Keratinocyte (primary cell): ENCODE measurements at regions not wholly inside any gene's neighbourhood (a gene's known extent, or its start where the extent isn't known, plus 50 kb on each side); places are given as distances from the start of the nearest gene placed in this dataset.

Experiments
- DNase-seq: peaks from one replicate; pipeline ENCODE4 v3.0.0-alpha.2; 2011; ENCODE audit warnings: low read depth, missing footprints, low spot score
- FAIRE-seq: peaks from 2 replicates; lab custom pipeline; 2011; peaks lifted over from hg19 to GRCh38; lab: Jason Lieb, UNC
- H2AFZ ChIP-seq: 2 replicates; pipeline ENCODE4 v1.6.0; 2012; ENCODE audit warnings: low read length, control low read depth, inconsistent platforms; ENCODE audit not compliant: control insufficient read depth
- H3K27ac ChIP-seq: 2 replicates; pipeline ENCODE4 v1.5.1; 2011; ENCODE audit warnings: low read length; ENCODE audit not compliant: control insufficient read depth, insufficient read depth
- H3K27me3 ChIP-seq: 3 replicates; pipeline ENCODE4 v1.6.0; 2011; ENCODE audit warnings: low read length; ENCODE audit not compliant: control insufficient read depth, insufficient read depth; ENCODE audit errors: extremely low read depth
- H3K36me3 ChIP-seq, 2 experiments: 2 replicates in 1 of 2; 3 replicates in 1 of 2; pipeline ENCODE4 v1.5.1; 2011; ENCODE audit warnings: low read length in 2 of 2, mild to moderate bottlenecking in 1 of 2; ENCODE audit not compliant: control insufficient read depth in 2 of 2, insufficient read depth in 2 of 2; ENCODE audit errors: extremely low read depth in 1 of 2
- H3K4me1 ChIP-seq: 3 replicates; pipeline ENCODE4 v1.5.1; 2011; ENCODE audit warnings: low read length; ENCODE audit not compliant: control insufficient read depth, insufficient read depth; ENCODE audit errors: extremely low read depth
- H3K4me2 ChIP-seq: 3 replicates; pipeline ENCODE4 v1.6.0; 2011; ENCODE audit warnings: low read depth, low read length; ENCODE audit not compliant: control insufficient read depth, insufficient read depth; ENCODE audit errors: extremely low read depth
- H3K4me3 ChIP-seq, 3 experiments: fragments of 200-600 bp in 1 of 3; sonication (generic) in 1 of 3; 2 replicates in 2 of 3; 3 replicates in 1 of 3; pipeline ENCODE4 v1.5.1; 2011 to 2016; ENCODE audit warnings: low read length in 3 of 3, mild to moderate bottlenecking in 3 of 3, control low read depth in 2 of 3, inconsistent platforms in 1 of 3, low read depth in 1 of 3, mixed read lengths in 1 of 3, mixed run types in 1 of 3, moderate library complexity in 1 of 3; ENCODE audit not compliant: control insufficient read depth in 2 of 3, insufficient read depth in 2 of 3; ENCODE audit errors: extremely low read depth in 1 of 3
- H3K79me2 ChIP-seq: 2 replicates; pipeline ENCODE4 v1.6.0; 2012; ENCODE audit warnings: low read length; ENCODE audit not compliant: control insufficient read depth, insufficient read depth
- H3K9ac ChIP-seq: 3 replicates; pipeline ENCODE4 v1.6.0; 2011; ENCODE audit warnings: low read length; ENCODE audit not compliant: control insufficient read depth, insufficient read depth; ENCODE audit errors: extremely low read depth
- H3K9me1 ChIP-seq: 3 replicates; pipeline ENCODE4 v1.6.0; 2011; ENCODE audit warnings: low read length; ENCODE audit not compliant: control insufficient read depth, insufficient read depth; ENCODE audit errors: extremely low read depth
- H3K9me3 ChIP-seq: 2 replicates; pipeline ENCODE4 v1.5.1; 2012; ENCODE audit warnings: low read depth, low read length; ENCODE audit not compliant: control insufficient read depth
- H4K20me1 ChIP-seq: 3 replicates; pipeline ENCODE4 v1.6.0; 2011; ENCODE audit warnings: low read length; ENCODE audit not compliant: control insufficient read depth, insufficient read depth; ENCODE audit errors: extremely low read depth
- EZH2 ChIP-seq: IDR thresholded peaks from one replicate; pipeline ENCODE4 v1.6.1; 2012; ENCODE audit warnings: inconsistent platforms, mild to moderate bottlenecking, low read length, moderate library complexity
- dilution Hi-C: fragments of 300-500 bp; cut with MboI; formaldehyde crosslinking; loops from one replicate; pipeline ENCODE4 v1.7.0; 2020; ENCODE audit warnings: low sequenced_read_pairs; ENCODE audit not compliant: extremely low pct_ligation_motif_present
- TF ChIP-seq, protein P1 (sequence below), 3 experiments: IDR thresholded peaks in 1 of 3; conservative IDR thresholded peaks in 1 of 3; optimal IDR thresholded peaks in 1 of 3; 2 replicates in 2 of 3; 3 replicates in 1 of 3; pipeline versions ENCODE3 to v1.5.1; 2011; ENCODE audit warnings: low read length in 3 of 3, mild to moderate bottlenecking in 3 of 3, moderate library complexity in 2 of 3, control low read depth in 1 of 3, inconsistent platforms in 1 of 3; ENCODE audit not compliant: insufficient read depth in 2 of 3; ENCODE audit errors: extremely low read depth in 1 of 3

DNA sequence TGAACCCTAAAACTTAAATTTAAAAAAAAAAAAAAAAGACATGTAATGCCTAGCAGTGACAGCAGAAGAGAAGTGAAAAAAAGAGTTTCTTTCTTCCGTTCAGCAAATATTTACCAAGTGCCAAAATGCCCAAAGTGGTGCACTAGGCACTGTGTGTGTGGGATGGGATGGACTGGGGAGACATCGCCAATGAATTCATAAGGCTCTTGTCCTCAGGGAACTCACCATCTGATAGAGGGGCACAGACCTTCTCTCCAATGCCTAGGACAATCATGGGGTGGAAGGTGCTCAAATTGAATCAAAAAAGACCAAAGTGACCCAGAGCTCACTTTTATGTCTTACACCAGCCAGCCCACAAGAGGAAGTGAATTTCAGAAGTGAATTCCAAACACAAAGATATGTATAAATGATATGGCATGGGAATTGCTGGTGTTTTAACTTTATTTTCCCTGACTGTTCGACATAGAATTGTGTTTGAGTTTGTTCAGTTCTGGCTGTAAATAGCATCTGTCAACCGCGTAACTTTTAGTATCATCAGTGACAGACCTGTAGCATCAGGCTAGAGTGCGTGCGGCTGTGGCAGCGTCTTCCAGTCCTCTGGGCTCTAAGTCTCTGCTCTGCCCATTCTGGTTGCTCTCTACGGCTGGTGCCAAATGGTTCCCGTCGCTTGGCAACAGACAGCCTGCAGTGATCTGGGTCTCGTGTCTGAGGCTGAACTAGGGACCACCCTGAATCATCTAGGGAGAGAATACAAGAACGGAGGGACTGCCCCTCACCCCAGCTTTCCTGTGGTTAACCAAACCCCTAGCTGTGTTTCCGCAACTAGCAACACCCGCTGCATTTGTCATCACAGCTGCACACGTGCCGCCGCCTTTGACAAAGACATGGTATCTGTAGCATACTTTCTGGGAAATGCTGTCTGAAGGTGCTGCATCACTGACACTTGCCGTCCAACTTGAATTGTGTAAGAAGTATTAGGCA is 154.0 kb upstream of the THBS1 start:
- no peak overlapping the region for H3K27ac ChIP-seq
- no peak overlapping the region for H3K4me2 ChIP-seq
- dilution Hi-C loops, result no loop called here
- no peak for TF ChIP-seq EZH2
- TF ChIP-seq, protein P1, sequence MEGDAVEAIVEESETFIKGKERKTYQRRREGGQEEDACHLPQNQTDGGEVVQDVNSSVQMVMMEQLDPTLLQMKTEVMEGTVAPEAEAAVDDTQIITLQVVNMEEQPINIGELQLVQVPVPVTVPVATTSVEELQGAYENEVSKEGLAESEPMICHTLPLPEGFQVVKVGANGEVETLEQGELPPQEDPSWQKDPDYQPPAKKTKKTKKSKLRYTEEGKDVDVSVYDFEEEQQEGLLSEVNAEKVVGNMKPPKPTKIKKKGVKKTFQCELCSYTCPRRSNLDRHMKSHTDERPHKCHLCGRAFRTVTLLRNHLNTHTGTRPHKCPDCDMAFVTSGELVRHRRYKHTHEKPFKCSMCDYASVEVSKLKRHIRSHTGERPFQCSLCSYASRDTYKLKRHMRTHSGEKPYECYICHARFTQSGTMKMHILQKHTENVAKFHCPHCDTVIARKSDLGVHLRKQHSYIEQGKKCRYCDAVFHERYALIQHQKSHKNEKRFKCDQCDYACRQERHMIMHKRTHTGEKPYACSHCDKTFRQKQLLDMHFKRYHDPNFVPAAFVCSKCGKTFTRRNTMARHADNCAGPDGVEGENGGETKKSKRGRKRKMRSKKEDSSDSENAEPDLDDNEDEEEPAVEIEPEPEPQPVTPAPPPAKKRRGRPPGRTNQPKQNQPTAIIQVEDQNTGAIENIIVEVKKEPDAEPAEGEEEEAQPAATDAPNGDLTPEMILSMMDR (optimal IDR thresholded peaks at IDR 0.05 in 1 of 3, IDR thresholded peaks at IDR 0.05 in 1 of 3, conservative IDR thresholded peaks at IDR 0.05 in 1 of 3; ENCODE audit: extremely low read depth in 1 of 3, insufficient read depth in 2 of 3, low read length in 3 of 3), result no peak
- no peaks in the 10 kb centered on the region for H3K79me2 ChIP-seq
- H3K4me3 ChIP-seq, result no peak overlapping the region
- H3K27me3 ChIP-seq, result no peaks in the 10 kb centered on the region
- peaks cover 17% of the 10 kb centered on the region for H3K4me1 ChIP-seq
- no peak for DNase-seq
- no peak overlapping the region for H3K9ac ChIP-seq
- no peaks in the 10 kb centered on the region for H4K20me1 ChIP-seq
- no peak for FAIRE-seq
- no peaks in the 10 kb centered on the region for H3K36me3 ChIP-seq
- H2AFZ ChIP-seq, result no peak overlapping the region
- no peaks in the 10 kb centered on the region for H3K9me3 ChIP-seq
- no peaks in the 10 kb centered on the region for H3K9me1 ChIP-seq

DNA sequence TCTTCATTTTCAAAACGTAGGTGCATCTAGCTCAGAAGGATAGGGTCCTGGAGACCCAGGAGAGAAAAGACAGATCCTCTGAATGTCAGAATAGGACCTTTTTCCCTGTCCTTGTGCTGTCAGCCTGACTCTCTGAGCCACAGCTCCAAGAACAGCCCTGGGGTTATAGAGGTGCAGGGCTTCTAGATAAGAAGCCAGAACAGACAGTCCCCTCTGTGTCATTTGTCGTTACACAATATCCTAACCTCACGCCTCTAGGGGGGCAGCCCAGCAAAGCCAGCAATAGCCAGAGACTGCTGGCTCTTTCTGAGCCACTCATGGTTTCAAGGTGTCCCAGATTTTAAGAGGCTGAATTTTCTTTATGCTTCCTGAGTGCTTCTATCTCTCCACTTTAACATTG is 153.2 kb upstream of the THBS1 start:
- FAIRE-seq, result no peak
- Histone ChIP-seq H3K4me2 (no peak overlapping the region), H3K9me3 (no peaks in the 10 kb centered on the region), H2AFZ (no peak overlapping the region), H3K27ac (no peak overlapping the region), H3K36me3 (no peaks in the 10 kb centered on the region), H3K9me1 (no peaks in the 10 kb centered on the region), H3K27me3 (no peaks in the 10 kb centered on the region), H3K4me3 (no peak overlapping the region), H3K9ac (no peak overlapping the region), H4K20me1 (no peaks in the 10 kb centered on the region), H3K4me1 (peaks cover 17% of the 10 kb centered on the region), H3K79me2 (no peaks in the 10 kb centered on the region)
- DNase-seq, result no peak
- dilution Hi-C loops, result no loop called here
- TF ChIP-seq EZH2, result no peak
- TF ChIP-seq, protein P1 (optimal IDR thresholded peaks at IDR 0.05 in 1 of 3, IDR thresholded peaks at IDR 0.05 in 1 of 3, conservative IDR thresholded peaks at IDR 0.05 in 1 of 3; ENCODE audit: extremely low read depth in 1 of 3, insufficient read depth in 2 of 3, low read length in 3 of 3), result no peak
